ENCODE measurements at regions not wholly inside any gene's neighbourhood (a gene's known extent, or its start where the extent isn't known, plus 50 kb on each side); places are given as distances from the start of the nearest gene placed in this dataset.
"Not testable (repeated sequence)": the region's sequence is repeated elsewhere in the genome, so short reads cannot be mapped to it uniquely, and the experiment has no call there.

- peak; percentile 92 for FAIRE-seq
- TF ChIP-seq POLR2A (IDR thresholded peaks at IDR 0.05; ENCODE audit: low read depth, low read length), result no peak
- no peak for DNase-seq (ENCODE audit: insufficient read length, low spot score)
These were observed 552.4 kb upstream of the CCDC54 start for GRCh38 chr3:106824856-106825255.

GRCh38 chr3:106825962-106826605, 551.2 kb upstream of the CCDC54 start:
- no peak for TF ChIP-seq POLR2A (IDR thresholded peaks at IDR 0.05; ENCODE audit: low read depth, low read length)
- DNase-seq (ENCODE audit: insufficient read length, low spot score) (no peak), FAIRE-seq (peak; percentile 87)

GRCh38 chr3:106826791-106827311, 550.4 kb upstream of the CCDC54 start:
- FAIRE-seq, result no peak
- no peak for DNase-seq (ENCODE audit: insufficient read length, low spot score)
- TF ChIP-seq POLR2A (IDR thresholded peaks at IDR 0.05; ENCODE audit: low read depth, low read length), result no peak

GRCh38 chr3:106827515-106828213, 549.6 kb upstream of the CCDC54 start:
- no peak for DNase-seq (ENCODE audit: insufficient read length, low spot score)

GRCh38 chr3:106829206-106829605, 548.0 kb upstream of the CCDC54 start:
- no peak for TF ChIP-seq POLR2A (IDR thresholded peaks at IDR 0.05; ENCODE audit: low read depth, low read length)
- no peak for DNase-seq (ENCODE audit: insufficient read length, low spot score)
- peak; percentile 27 for FAIRE-seq

More at GRCh38 chr3:106827515-106828213, 549.6 kb upstream of the CCDC54 start:
- FAIRE-seq, result no peak
- TF ChIP-seq POLR2A (IDR thresholded peaks at IDR 0.05; ENCODE audit: low read depth, low read length), result no peak

- FAIRE-seq (no peak), DNase-seq (ENCODE audit: insufficient read length, low spot score) (no peak)
- no peak for TF ChIP-seq POLR2A (IDR thresholded peaks at IDR 0.05; ENCODE audit: low read depth, low read length)
These were observed 546.9 kb upstream of the CCDC54 start for GRCh38 chr3:106830334-106830733.

GRCh38 chr3:106836906-106837305, 540.3 kb upstream of the CCDC54 start:
- DNase-seq (ENCODE audit: insufficient read length, low spot score) (no peak), FAIRE-seq (no peak)
- no peak for TF ChIP-seq POLR2A (IDR thresholded peaks at IDR 0.05; ENCODE audit: low read depth, low read length)

GRCh38 chr3:106837616-106838015, 539.6 kb upstream of the CCDC54 start:
- no peak for FAIRE-seq
- TF ChIP-seq POLR2A (IDR thresholded peaks at IDR 0.05; ENCODE audit: low read depth, low read length), result no peak

GRCh38 chr3:106839576-106840280, 537.5 kb upstream of the CCDC54 start:
- peak; percentile 60 for FAIRE-seq
- no peak for TF ChIP-seq POLR2A (IDR thresholded peaks at IDR 0.05; ENCODE audit: low read depth, low read length)
- no peak for DNase-seq (ENCODE audit: insufficient read length, low spot score)

More at GRCh38 chr3:106837616-106838015, 539.6 kb upstream of the CCDC54 start:
- no peak for DNase-seq (ENCODE audit: insufficient read length, low spot score)

- no peak for FAIRE-seq
- no peak for TF ChIP-seq POLR2A (IDR thresholded peaks at IDR 0.05; ENCODE audit: low read depth, low read length)
- no peak for DNase-seq (ENCODE audit: insufficient read length, low spot score)
These were observed 536.9 kb upstream of the CCDC54 start for GRCh38 chr3:106840319-106840718.

- DNase-seq (ENCODE audit: insufficient read length, low spot score) (no peak), FAIRE-seq (peak; percentile 30)
- no peak for TF ChIP-seq POLR2A (IDR thresholded peaks at IDR 0.05; ENCODE audit: low read depth, low read length)
These were observed 535.1 kb upstream of the CCDC54 start for GRCh38 chr3:106842151-106842550.

- TF ChIP-seq POLR2A (IDR thresholded peaks at IDR 0.05; ENCODE audit: low read depth, low read length), result no peak
- no peak for FAIRE-seq
These were observed 532.6 kb upstream of the CCDC54 start for GRCh38 chr3:106844638-106845037.

GRCh38 chr3:106848099-106848498, 529.1 kb upstream of the CCDC54 start:
- no peak for TF ChIP-seq POLR2A (IDR thresholded peaks at IDR 0.05; ENCODE audit: low read depth, low read length)
- FAIRE-seq (no peak), DNase-seq (ENCODE audit: insufficient read length, low spot score) (no peak)

More at GRCh38 chr3:106844638-106845037, 532.6 kb upstream of the CCDC54 start:
- no peak for DNase-seq (ENCODE audit: insufficient read length, low spot score)

GRCh38 chr3:106850437-106850836, 526.8 kb upstream of the CCDC54 start:
- DNase-seq (ENCODE audit: insufficient read length, low spot score), result no peak
- no peak for TF ChIP-seq POLR2A (IDR thresholded peaks at IDR 0.05; ENCODE audit: low read depth, low read length)
- peak; percentile 11 for FAIRE-seq

- not testable (repeated sequence) for DNase-seq (ENCODE audit: insufficient read length, low spot score); FAIRE-seq
These were observed 518.9 kb upstream of the CCDC54 start for GRCh38 chr3:106858321-106858720.
